Trophoblast cell (in vitro differentiated cells and primary cell): ENCODE measurements at regions not wholly inside any gene's neighbourhood (a gene's known extent, or its start where the extent isn't known, plus 50 kb on each side); places are given as distances from the start of the nearest gene placed in this dataset.
A peak's percentile ranks its signal among the peaks of the same experiment; 100 is the strongest.

Experiments used
- DNase-seq, 2 donors: peaks; one replicate each; pipeline ENCODE4 v3.0.0-alpha.2; 2016
- H2AFZ ChIP-seq: 2 replicates; pipeline ENCODE4 v1.6.1; 2013; ENCODE audit warnings: low read length, moderate library complexity, mild to moderate bottlenecking; ENCODE audit not compliant: insufficient read depth, poor library complexity
- H2AK5ac ChIP-seq: 2 replicates; pipeline ENCODE4 v1.6.1; 2013; ENCODE audit warnings: mild to moderate bottlenecking, low read length
- H2BK120ac ChIP-seq: 2 replicates; pipeline ENCODE4 v1.6.1; 2013; ENCODE audit warnings: low read length, mild to moderate bottlenecking, moderate library complexity; ENCODE audit not compliant: insufficient read depth, poor library complexity
- H2BK12ac ChIP-seq: 2 replicates; pipeline ENCODE4 v1.6.1; 2013; ENCODE audit warnings: mild to moderate bottlenecking, low read length, moderate library complexity
- H2BK5ac ChIP-seq: 2 replicates; pipeline ENCODE4 v1.6.1; 2013; ENCODE audit warnings: low read length, low read depth, moderate library complexity, mild to moderate bottlenecking; ENCODE audit not compliant: poor library complexity
- H3K14ac ChIP-seq: 2 replicates; pipeline ENCODE4 v1.6.1; 2013; ENCODE audit warnings: mild to moderate bottlenecking, low read length
- H3K18ac ChIP-seq: 2 replicates; pipeline ENCODE4 v1.6.1; 2013; ENCODE audit warnings: mild to moderate bottlenecking, low read length
- H3K23ac ChIP-seq: 2 replicates; pipeline ENCODE4 v1.6.1; 2013; ENCODE audit warnings: low read length
- H3K27ac ChIP-seq: 2 replicates; pipeline ENCODE4 v1.5.1; 2013; ENCODE audit warnings: low read depth, mild to moderate bottlenecking, inconsistent platforms, low read length, moderate library complexity
- H3K27me3 ChIP-seq: 2 replicates; pipeline ENCODE4 v1.6.1; 2013; ENCODE audit warnings: inconsistent platforms, mild to moderate bottlenecking, low read length, moderate library complexity; ENCODE audit not compliant: insufficient read depth
- H3K36me3 ChIP-seq, 2 experiments: 1 replicate in 1 of 2; 2 replicates in 1 of 2; pipeline ENCODE4 v1.6.1; 2013; ENCODE audit warnings: low read length in 2 of 2, mild to moderate bottlenecking in 2 of 2, moderate library complexity in 1 of 2; ENCODE audit not compliant: insufficient read depth in 2 of 2, control insufficient read depth in 1 of 2
- H3K4ac ChIP-seq: 2 replicates; pipeline ENCODE4 v1.6.1; 2013; ENCODE audit warnings: low read depth, mild to moderate bottlenecking, low read length, moderate library complexity
- H3K4me1 ChIP-seq, 2 experiments: 1 replicate in 1 of 2; 2 replicates in 1 of 2; pipeline ENCODE4 v1.6.1; 2013; ENCODE audit warnings: low read length in 2 of 2, mild to moderate bottlenecking in 2 of 2, moderate library complexity in 1 of 2; ENCODE audit not compliant: insufficient read depth in 2 of 2, control insufficient read depth in 1 of 2
- H3K4me2 ChIP-seq: 2 replicates; pipeline ENCODE4 v1.6.1; 2013; ENCODE audit warnings: inconsistent platforms, mild to moderate bottlenecking, low read length, moderate library complexity
- H3K4me3 ChIP-seq: 2 replicates; pipeline ENCODE4 v1.5.1; 2013; ENCODE audit warnings: mild to moderate bottlenecking, low read depth, low read length, inconsistent platforms
- H3K79me1 ChIP-seq: one replicate; pipeline ENCODE4 v1.6.1; 2013; ENCODE audit warnings: low read length
- H3K79me2 ChIP-seq: 2 replicates; pipeline ENCODE4 v1.6.1; 2013; ENCODE audit warnings: low read length, mild to moderate bottlenecking; ENCODE audit not compliant: control insufficient read depth, insufficient read depth, poor library complexity
- H3K9ac ChIP-seq: 2 replicates; pipeline ENCODE4 v1.6.1; 2013; ENCODE audit warnings: mild to moderate bottlenecking, low read length
- H3K9me3 ChIP-seq: 2 replicates; pipeline ENCODE4 v1.6.1; 2013; ENCODE audit warnings: low read depth, mild to moderate bottlenecking, control low read depth, inconsistent platforms, low read length; ENCODE audit not compliant: insufficient read depth
- H4K12ac ChIP-seq: 2 replicates; pipeline ENCODE4 v1.6.1; 2013; ENCODE audit warnings: low read depth, mild to moderate bottlenecking, low read length, moderate library complexity
- H4K8ac ChIP-seq: 2 replicates; pipeline ENCODE4 v1.6.1; 2013; ENCODE audit warnings: low read depth, mild to moderate bottlenecking, low read length, moderate library complexity
- H4K91ac ChIP-seq: one replicate; pipeline ENCODE4 v1.6.1; 2013; ENCODE audit warnings: low read depth, mild to moderate bottlenecking, low read length, moderate library complexity
- whole genome bisulfite sequencing: extraction: QIAGEN DNeasy Blood & Tissue Kit; methylation state at CpG from one replicate; pipeline ENCODE4 v1.1.7; 2013; ENCODE audit warnings: missing lambda C conversion rate; ENCODE audit not compliant: insufficient read length, insufficient coverage; ENCODE audit errors: extremely low coverage; 5-methylcytosine and 5-hydroxymethylcytosine counted together

DNA sequence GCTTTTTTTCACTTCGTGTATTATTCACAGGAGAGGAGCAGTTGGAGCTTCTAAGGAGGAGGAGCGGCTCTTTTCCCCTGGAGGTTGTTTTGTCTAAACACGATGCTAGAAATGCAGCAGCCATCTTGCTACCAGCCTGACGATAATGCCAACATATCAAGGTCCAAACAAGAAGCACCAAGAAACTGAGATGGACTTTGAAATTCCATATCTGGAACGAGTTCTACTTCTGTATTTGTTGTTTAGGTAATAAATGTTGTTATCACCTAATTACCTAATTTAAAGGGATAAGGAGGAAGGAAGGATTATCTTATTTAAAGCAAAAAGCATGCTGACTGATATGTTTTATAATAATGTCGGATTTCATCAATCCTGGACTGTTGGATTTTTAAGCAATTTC is 174.4 kb upstream of the TMPO start:
- Histone ChIP-seq H2AK5ac (no peak overlapping the region), H3K14ac (no peak overlapping the region), H4K12ac (no peak overlapping the region), H3K4ac (no peak overlapping the region), H3K4me1 (peaks cover 6 to 9% of the 10 kb centered on the region in 2 experiments), H2BK12ac (no peak overlapping the region), H4K8ac (no peak overlapping the region), H3K9ac (no peak overlapping the region), H2BK5ac (no peak overlapping the region), H2BK120ac (no peak overlapping the region), H3K23ac (no peak overlapping the region), H2AFZ (no peak overlapping the region), H3K27ac (no peak overlapping the region), H3K18ac (no peak overlapping the region), H3K9me3 (no peaks in the 10 kb centered on the region), H3K27me3 (no peaks in the 10 kb centered on the region), H3K4me3 (no peak overlapping the region), H3K79me2 (no peaks in the 10 kb centered on the region), H4K91ac (no peak overlapping the region), H3K4me2 (no peak overlapping the region), H3K36me3 (no peaks in the 10 kb centered on the region), H3K79me1 (no peaks in the 10 kb centered on the region)
- DNase-seq = no peak
- WGBS = no CpG with 5 or more reads among the region's 6 CpGs

DNA sequence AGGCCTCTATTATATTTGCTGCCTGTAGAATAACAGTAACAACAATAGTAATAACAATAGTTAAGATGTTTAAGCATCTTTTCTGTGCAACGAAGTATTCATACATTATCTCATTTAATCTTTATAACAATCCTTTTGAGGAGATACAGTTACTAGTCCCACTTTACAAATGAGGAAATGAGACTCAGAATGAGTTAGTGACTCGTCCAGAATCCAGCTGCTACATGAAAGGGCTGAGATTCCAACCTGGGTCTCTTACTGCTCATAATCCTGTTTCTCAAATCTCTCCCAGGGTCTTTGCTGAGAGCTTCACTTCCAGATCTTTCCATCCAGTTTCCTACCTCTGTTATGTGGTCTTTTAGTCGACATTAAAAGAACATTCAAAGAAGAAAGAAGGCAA is 173.7 kb upstream of the TMPO start:
- Histone ChIP-seq H3K4ac (no peak overlapping the region), H3K23ac (no peak overlapping the region), H4K91ac (no peak overlapping the region), H4K8ac (no peak overlapping the region), H3K27me3 (no peaks in the 10 kb centered on the region), H2AK5ac (no peak overlapping the region), H3K9ac (no peak overlapping the region), H3K9me3 (no peaks in the 10 kb centered on the region), H4K12ac (no peak overlapping the region), H3K36me3 (no peaks in the 10 kb centered on the region), H2BK12ac (no peak overlapping the region), H3K14ac (no peak overlapping the region), H3K4me2 (no peak overlapping the region), H3K79me1 (no peaks in the 10 kb centered on the region), H3K27ac (no peak overlapping the region), H3K79me2 (no peaks in the 10 kb centered on the region), H3K18ac (no peak overlapping the region), H2BK120ac (no peak overlapping the region), H2BK5ac (no peak overlapping the region), H3K4me1 (peaks cover 2 to 5% of the 10 kb centered on the region in 2 experiments), H3K4me3 (no peak overlapping the region), H2AFZ (no peak overlapping the region)
- no peak for DNase-seq
- WGBS = no CpG with 5 or more reads among the region's 3 CpGs

DNA sequence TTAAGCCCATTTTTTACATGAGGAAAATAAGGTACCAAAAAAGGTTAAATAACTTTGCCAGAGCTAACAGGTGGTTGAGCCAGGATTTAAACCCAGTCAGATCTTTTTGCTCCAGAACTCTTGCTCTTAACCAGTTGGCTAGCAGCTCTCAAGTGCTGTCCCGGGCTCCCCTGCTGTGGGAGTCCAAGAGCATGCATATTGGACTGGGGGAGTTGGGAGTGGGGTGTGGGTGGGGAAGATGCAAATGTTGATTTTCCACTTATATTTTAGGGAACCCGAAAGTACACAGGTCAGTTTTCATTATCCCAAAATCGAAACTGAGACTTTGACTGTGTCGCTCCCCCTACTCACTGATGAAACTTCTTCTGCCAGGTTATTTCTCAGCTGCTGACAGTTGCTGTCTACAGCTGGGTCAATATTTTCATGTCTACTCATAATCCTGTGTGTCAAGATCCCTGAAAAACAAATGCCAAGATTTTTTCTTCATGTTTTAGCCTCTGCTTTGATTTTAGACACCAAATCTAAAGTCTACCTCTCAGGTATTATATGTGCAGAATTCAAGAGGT is 172.3 kb upstream of the TMPO start:
- H3K4me1 ChIP-seq = peaks cover 0 to 3% of the 10 kb centered on the region in 2 experiments
- H2BK12ac ChIP-seq = no peak overlapping the region
- no peak overlapping the region for H3K18ac ChIP-seq
- H4K91ac ChIP-seq = no peak overlapping the region
- H3K36me3 ChIP-seq = no peaks in the 10 kb centered on the region
- H3K79me2 ChIP-seq = no peaks in the 10 kb centered on the region
- no peak overlapping the region for H3K4me2 ChIP-seq
- no peaks in the 10 kb centered on the region for H3K27me3 ChIP-seq
- H2AK5ac ChIP-seq = no peak overlapping the region
- no peak overlapping the region for H3K27ac ChIP-seq
- H4K8ac ChIP-seq = no peak overlapping the region
- no peak overlapping the region for H2AFZ ChIP-seq
- no peak overlapping the region for H4K12ac ChIP-seq
- H3K23ac ChIP-seq = no peak overlapping the region
- H2BK5ac ChIP-seq = no peak overlapping the region
- no CpG with 5 or more reads among the region's 4 CpGs for WGBS
- no peaks in the 10 kb centered on the region for H3K9me3 ChIP-seq
- no peak overlapping the region for H3K4ac ChIP-seq
- H3K14ac ChIP-seq = no peak overlapping the region
- H2BK120ac ChIP-seq = no peak overlapping the region
- no peak for DNase-seq
- no peak overlapping the region for H3K9ac ChIP-seq
- H3K4me3 ChIP-seq = no peak overlapping the region
- no peaks in the 10 kb centered on the region for H3K79me1 ChIP-seq

DNA sequence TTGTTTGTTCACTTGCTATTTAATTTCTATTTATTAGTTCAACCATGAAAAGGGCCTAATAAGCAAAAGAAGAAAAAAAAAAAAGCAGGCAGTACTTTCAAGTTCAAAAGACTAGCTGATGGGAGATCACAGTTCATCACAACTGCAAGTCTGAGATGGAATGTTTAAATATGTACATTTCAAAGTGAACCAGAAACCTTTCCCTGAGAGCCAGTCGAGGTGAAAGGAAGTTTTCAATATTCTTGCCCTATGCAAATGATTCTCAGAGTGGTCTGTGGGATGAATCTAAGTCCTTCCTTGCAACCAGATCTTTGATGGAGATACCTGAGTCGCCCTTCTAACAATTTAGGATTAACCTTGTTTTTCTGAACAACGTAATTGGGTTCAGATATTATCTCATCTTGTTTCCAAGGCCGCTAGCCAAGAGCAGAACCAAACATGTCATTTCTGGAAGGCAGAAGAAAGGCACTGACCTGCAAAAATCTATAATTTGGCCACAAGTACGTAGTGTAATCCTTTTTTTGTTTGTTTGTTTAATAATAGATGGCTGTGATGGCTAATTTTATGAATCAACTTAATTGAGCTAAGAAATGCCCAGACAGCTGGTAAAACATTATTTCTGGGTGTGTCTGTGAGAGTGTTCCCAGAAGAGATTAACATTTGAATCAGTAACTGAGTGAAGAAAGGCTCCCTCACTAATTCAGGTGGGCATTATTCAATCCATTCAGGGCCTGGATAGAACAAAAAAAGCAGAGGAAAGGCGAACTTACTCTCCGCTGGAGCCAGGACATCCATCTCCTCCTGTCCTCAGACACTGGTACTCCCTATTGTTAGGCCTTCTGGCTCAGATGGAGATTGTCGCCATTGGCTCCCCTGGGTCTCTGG is 171.1 kb upstream of the TMPO start:
- no peak overlapping the region for H3K4ac ChIP-seq
- no CpG with 5 or more reads among the region's 8 CpGs for WGBS

More for the DNA sequence above, 171.1 kb upstream of the TMPO start:
- Histone ChIP-seq H2BK12ac (peak overlapping the region; percentile 40), H3K18ac (no peak overlapping the region), H2AFZ (no peak overlapping the region), H3K9ac (no peak overlapping the region), H2BK5ac (no peak overlapping the region), H2AK5ac (peak overlapping the region; percentile 79), H3K23ac (no peak overlapping the region), H3K14ac (no peak overlapping the region), H4K8ac (no peak overlapping the region), H3K27me3 (no peaks in the 10 kb centered on the region), H3K27ac (no peak overlapping the region), H3K4me2 (no peak overlapping the region), H3K9me3 (no peaks in the 10 kb centered on the region), H3K36me3 (no peaks in the 10 kb centered on the region), H3K79me1 (no peaks in the 10 kb centered on the region), H3K4me1 (peaks cover 0 to 3% of the 10 kb centered on the region in 2 experiments), H3K79me2 (no peaks in the 10 kb centered on the region), H3K4me3 (no peak overlapping the region), H2BK120ac (peak overlapping the region; percentile 91), H4K91ac (peak overlapping the region; percentile 80), H4K12ac (peak overlapping the region; percentile 75)
- no peak for DNase-seq
